Testis (tissue), 2 donors: ENCODE measurements at regions not wholly inside any gene's neighbourhood (a gene's known extent, or its start where the extent isn't known, plus 50 kb on each side); places are given as distances from the start of the nearest gene placed in this dataset.

ENCODE experiments used
- POLR2A ChIP-seq: fragments of 450-650 bp; IDR thresholded peaks from one replicate; pipeline ENCODE4 v1.6.1; 2017; ENCODE audit warnings: antibody characterized with exemption, mild to moderate bottlenecking, moderate library complexity
- TF ChIP-seq, protein P1 (sequence below), 3 experiments: fragments of 450-650 bp in 2 of 3; fragments of 200-600 bp in 1 of 3; sonication (generic) in 1 of 3; IDR thresholded peaks; one replicate each; pipeline ENCODE4 v1.5.1; 2016 to 2019; ENCODE audit warnings: antibody characterized with exemption in 3 of 3, mild to moderate bottlenecking in 2 of 3, moderate library complexity in 1 of 3

DNA sequence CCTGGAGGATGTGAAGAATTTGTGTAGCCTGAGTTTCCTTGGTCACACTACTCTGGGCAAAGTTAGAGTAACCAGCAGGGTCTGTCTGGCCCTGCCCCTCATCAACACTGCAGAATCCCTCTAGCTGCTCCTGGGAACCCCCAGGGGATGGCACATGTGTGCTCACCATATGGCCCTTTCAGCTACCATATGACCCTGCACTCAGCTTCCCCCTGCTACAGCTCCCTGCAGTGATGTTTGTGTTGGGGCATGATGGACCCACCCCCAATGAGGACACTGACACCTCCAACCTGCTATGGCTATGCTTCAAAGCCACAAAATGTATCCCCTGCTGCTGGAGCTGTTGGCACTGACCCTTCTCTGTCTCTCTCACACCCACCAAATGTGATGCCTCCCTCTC, 152.7 kb downstream of the SNX18 start:
- TF ChIP-seq, protein P1, sequence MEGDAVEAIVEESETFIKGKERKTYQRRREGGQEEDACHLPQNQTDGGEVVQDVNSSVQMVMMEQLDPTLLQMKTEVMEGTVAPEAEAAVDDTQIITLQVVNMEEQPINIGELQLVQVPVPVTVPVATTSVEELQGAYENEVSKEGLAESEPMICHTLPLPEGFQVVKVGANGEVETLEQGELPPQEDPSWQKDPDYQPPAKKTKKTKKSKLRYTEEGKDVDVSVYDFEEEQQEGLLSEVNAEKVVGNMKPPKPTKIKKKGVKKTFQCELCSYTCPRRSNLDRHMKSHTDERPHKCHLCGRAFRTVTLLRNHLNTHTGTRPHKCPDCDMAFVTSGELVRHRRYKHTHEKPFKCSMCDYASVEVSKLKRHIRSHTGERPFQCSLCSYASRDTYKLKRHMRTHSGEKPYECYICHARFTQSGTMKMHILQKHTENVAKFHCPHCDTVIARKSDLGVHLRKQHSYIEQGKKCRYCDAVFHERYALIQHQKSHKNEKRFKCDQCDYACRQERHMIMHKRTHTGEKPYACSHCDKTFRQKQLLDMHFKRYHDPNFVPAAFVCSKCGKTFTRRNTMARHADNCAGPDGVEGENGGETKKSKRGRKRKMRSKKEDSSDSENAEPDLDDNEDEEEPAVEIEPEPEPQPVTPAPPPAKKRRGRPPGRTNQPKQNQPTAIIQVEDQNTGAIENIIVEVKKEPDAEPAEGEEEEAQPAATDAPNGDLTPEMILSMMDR (IDR thresholded peaks at IDR 0.05) = no peak
- TF ChIP-seq POLR2A = no peak
